Neural progenitor cell (in vitro differentiated cells): ENCODE measurements at regions not wholly inside any gene's neighbourhood (a gene's known extent, or its start where the extent isn't known, plus 50 kb on each side); places are given as distances from the start of the nearest gene placed in this dataset.

ENCODE experiments used
- DNase-seq: peaks from one replicate; pipeline ENCODE4 v3.0.0-alpha.2; 2016; ENCODE audit warnings: low spot score
- H2AFZ ChIP-seq: fragments of 200-600 bp; sonication (generic); replicated peaks from 2 replicates; pipeline ENCODE4 v1.6.1; 2016; ENCODE audit warnings: antibody characterized with exemption
- H3F3A ChIP-seq: fragments of 200-600 bp; sonication (generic); 2 replicates; pipeline ENCODE4 v1.6.1; 2016; ENCODE audit warnings: antibody characterized with exemption, low read depth
- H3K27ac ChIP-seq: fragments of 200-600 bp; sonication (generic); 2 replicates; pipeline ENCODE4 v1.5.1; 2016; ENCODE audit warnings: mild to moderate bottlenecking
- H3K27me3 ChIP-seq: fragments of 200-600 bp; sonication (generic); 2 replicates; pipeline ENCODE4 v1.6.1; 2016; ENCODE audit warnings: mild to moderate bottlenecking, moderate library complexity
- H3K36me3 ChIP-seq: fragments of 200-600 bp; sonication (generic); 2 replicates; pipeline ENCODE4 v1.5.1; 2016
- H3K4me1 ChIP-seq: fragments of 200-600 bp; sonication (generic); 2 replicates; pipeline ENCODE4 v1.6.1; 2016; ENCODE audit warnings: mixed run types
- H3K4me2 ChIP-seq: fragments of 200-600 bp; sonication (generic); 2 replicates; pipeline ENCODE4 v1.6.1; 2016
- H3K4me3 ChIP-seq: fragments of 200-600 bp; sonication (generic); 2 replicates; pipeline ENCODE4 v1.5.1; 2016
- H3K79me2 ChIP-seq: fragments of 200-600 bp; sonication (generic); 2 replicates; pipeline ENCODE4 v1.6.1; 2016; ENCODE audit warnings: low read depth
- H3K9ac ChIP-seq: fragments of 200-600 bp; sonication (generic); 2 replicates; pipeline ENCODE4 v1.6.1; 2016
- H3K9me3 ChIP-seq: fragments of 200-600 bp; sonication (generic); 2 replicates; pipeline ENCODE4 v1.5.1; 2016; ENCODE audit warnings: low read depth
- H4K20me1 ChIP-seq: fragments of 200-600 bp; sonication (generic); 2 replicates; pipeline ENCODE4 v1.6.1; 2016; ENCODE audit warnings: low read depth
- H3K27ac Mint-ChIP-seq: 3 replicates; pipeline ENCODE4 v1.8.0; 2021; ENCODE audit warnings: mixed read lengths
- H3K27me3 Mint-ChIP-seq: 2 replicates; pipeline ENCODE4 v1.8.0; 2022; ENCODE audit warnings: low read depth, mild to moderate bottlenecking, inconsistent platforms, moderate library complexity, mixed read lengths; ENCODE audit not compliant: insufficient read depth
- H3K36me3 Mint-ChIP-seq: 3 replicates; pipeline ENCODE4 v1.8.0; 2021; ENCODE audit warnings: mixed read lengths
- H3K4me1 Mint-ChIP-seq: 3 replicates; pipeline ENCODE4 v1.8.0; 2021; ENCODE audit warnings: mixed read lengths
- H3K4me3 Mint-ChIP-seq: 3 replicates; pipeline ENCODE4 v1.8.0; 2021; ENCODE audit warnings: mild to moderate bottlenecking, moderate library complexity, mixed read lengths
- H3K9me3 Mint-ChIP-seq: 3 replicates; pipeline ENCODE4 v1.8.0; 2020; ENCODE audit warnings: mixed read lengths
- EZH2 ChIP-seq: fragments of 200-600 bp; sonication (generic); IDR thresholded peaks from 2 replicates; pipeline ENCODE4 v1.6.1; 2017; ENCODE audit warnings: antibody characterized with exemption, mild to moderate bottlenecking, moderate library complexity
- EZH2phosphoT487 ChIP-seq: fragments of 200-600 bp; sonication (generic); IDR thresholded peaks from 2 replicates; pipeline ENCODE4 v1.6.1; 2017; ENCODE audit warnings: antibody characterized with exemption
- TF ChIP-seq, protein P1 (sequence below): fragments of 200-600 bp; sonication (generic); IDR thresholded peaks from 2 replicates; pipeline ENCODE4 v1.5.1; 2017; ENCODE audit warnings: antibody characterized with exemption, mild to moderate bottlenecking

DNA sequence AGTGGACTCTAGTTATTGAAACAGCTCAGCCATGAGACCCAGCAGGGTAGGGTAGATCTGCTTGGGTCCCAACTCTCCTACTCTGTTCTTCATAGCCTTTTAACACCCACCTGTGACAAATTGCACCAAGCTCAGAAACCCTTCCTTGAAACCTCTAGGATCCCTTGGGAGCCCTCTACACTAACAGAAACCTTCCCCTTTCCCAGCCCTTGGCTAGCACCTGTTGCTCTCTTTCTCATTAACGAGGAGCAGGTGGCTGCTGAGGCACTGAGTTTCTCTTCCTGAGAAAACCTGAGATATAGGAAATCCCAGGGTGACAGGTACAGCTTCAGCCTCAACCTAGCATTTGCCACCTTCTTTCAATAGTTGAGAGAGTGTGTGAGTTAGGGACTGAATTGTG lies 88.3 kb upstream of the CLSTN2 start:
- no peaks in the 10 kb centered on the region for H3K36me3 ChIP-seq
- no peak overlapping the region for H3K9ac ChIP-seq
- H3K27me3 ChIP-seq, result no peaks in the 10 kb centered on the region
- Mint-ChIP-seq H3K4me1 (peaks cover 12% of the 10 kb centered on the region), H3K27me3 (no peaks in the 10 kb centered on the region), H3K27ac (no peak overlapping the region), H3K4me3 (no peak overlapping the region), H3K9me3 (peaks cover 13% of the 10 kb centered on the region), H3K36me3 (no peaks in the 10 kb centered on the region)
- H3K27ac ChIP-seq, result no peak overlapping the region
- H3K4me2 ChIP-seq, result no peak overlapping the region
- no peak overlapping the region for H2AFZ ChIP-seq
- TF ChIP-seq EZH2 (no peak), EZH2phosphoT487 (no peak)
- TF ChIP-seq, protein P1, sequence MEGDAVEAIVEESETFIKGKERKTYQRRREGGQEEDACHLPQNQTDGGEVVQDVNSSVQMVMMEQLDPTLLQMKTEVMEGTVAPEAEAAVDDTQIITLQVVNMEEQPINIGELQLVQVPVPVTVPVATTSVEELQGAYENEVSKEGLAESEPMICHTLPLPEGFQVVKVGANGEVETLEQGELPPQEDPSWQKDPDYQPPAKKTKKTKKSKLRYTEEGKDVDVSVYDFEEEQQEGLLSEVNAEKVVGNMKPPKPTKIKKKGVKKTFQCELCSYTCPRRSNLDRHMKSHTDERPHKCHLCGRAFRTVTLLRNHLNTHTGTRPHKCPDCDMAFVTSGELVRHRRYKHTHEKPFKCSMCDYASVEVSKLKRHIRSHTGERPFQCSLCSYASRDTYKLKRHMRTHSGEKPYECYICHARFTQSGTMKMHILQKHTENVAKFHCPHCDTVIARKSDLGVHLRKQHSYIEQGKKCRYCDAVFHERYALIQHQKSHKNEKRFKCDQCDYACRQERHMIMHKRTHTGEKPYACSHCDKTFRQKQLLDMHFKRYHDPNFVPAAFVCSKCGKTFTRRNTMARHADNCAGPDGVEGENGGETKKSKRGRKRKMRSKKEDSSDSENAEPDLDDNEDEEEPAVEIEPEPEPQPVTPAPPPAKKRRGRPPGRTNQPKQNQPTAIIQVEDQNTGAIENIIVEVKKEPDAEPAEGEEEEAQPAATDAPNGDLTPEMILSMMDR, result no peak
- H3K9me3 ChIP-seq, result peaks cover 6% of the 10 kb centered on the region
- no peaks in the 10 kb centered on the region for H3K79me2 ChIP-seq
- DNase-seq, result no peak
- no peaks in the 10 kb centered on the region for H4K20me1 ChIP-seq
- no peaks in the 10 kb centered on the region for H3K4me1 ChIP-seq
- no peak overlapping the region for H3K4me3 ChIP-seq
- H3F3A ChIP-seq, result no peaks in the 10 kb centered on the region

DNA sequence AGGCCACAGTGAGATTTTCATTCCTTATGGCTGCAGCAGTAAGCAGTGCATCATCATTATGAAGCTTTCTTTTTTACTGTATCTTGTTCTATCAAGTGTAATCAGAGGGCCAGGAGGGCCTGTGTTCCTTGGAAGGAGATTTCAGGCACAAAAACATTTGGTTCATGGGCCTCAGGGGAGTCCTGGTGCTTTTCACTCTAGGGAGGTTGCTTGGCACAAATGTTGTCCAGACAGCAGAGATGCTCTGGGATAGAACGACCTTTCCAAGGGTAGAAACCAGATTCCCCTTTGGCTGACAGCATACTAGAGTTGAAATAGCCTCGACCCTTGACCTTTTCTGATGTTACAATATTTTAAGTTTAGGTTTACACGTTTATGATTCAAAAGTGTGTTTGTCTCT lies 95.3 kb upstream of the CLSTN2 start:
- Mint-ChIP-seq H3K27ac (no peak overlapping the region), H3K4me3 (no peak overlapping the region), H3K36me3 (no peaks in the 10 kb centered on the region), H3K27me3 (peaks cover 5% of the 10 kb centered on the region), H3K4me1 (no peaks in the 10 kb centered on the region), H3K9me3 (peaks cover 2% of the 10 kb centered on the region)
- H3K4me3 ChIP-seq, result no peak overlapping the region
- H3K36me3 ChIP-seq, result no peaks in the 10 kb centered on the region
- H4K20me1 ChIP-seq, result no peaks in the 10 kb centered on the region
- no peak overlapping the region for H3K4me2 ChIP-seq
- no peaks in the 10 kb centered on the region for H3K9me3 ChIP-seq
- no peaks in the 10 kb centered on the region for H3F3A ChIP-seq
- no peaks in the 10 kb centered on the region for H3K79me2 ChIP-seq
- peaks cover 10% of the 10 kb centered on the region for H3K4me1 ChIP-seq
- H3K27ac ChIP-seq, result no peak overlapping the region
- no peaks in the 10 kb centered on the region for H3K27me3 ChIP-seq
- DNase-seq, result no peak
- no peak for TF ChIP-seq EZH2
- TF ChIP-seq EZH2phosphoT487, result no peak
- TF ChIP-seq, protein P1, result no peak
- H2AFZ ChIP-seq, result no peak overlapping the region
- no peak overlapping the region for H3K9ac ChIP-seq

DNA sequence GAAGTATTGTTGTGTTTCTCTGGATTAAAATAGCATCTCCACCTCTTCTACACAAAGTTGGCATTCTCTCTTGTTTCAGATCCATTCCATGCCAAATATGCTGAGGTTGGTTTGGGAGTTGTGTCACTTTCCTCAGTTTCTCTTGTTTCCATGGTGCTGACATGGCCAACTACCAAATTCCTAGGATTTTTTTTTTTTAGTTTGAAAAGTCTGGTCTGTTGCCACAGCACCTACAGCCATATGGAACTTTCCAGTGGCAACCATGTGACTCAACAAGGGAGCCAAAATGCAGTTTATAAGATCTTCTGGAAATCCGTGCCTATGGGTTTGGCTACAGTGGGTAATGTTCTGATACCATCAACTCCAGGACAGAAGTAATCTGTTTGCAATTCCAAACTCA lies 96.0 kb upstream of the CLSTN2 start:
- H3K36me3 Mint-ChIP-seq, result no peaks in the 10 kb centered on the region
- H3K4me1 Mint-ChIP-seq, result no peaks in the 10 kb centered on the region
- no peak overlapping the region for H3K27ac ChIP-seq
- H3K36me3 ChIP-seq, result no peaks in the 10 kb centered on the region
- H3K4me1 ChIP-seq, result peaks cover 10% of the 10 kb centered on the region
- H3F3A ChIP-seq, result no peaks in the 10 kb centered on the region
- H4K20me1 ChIP-seq, result no peaks in the 10 kb centered on the region
- H3K4me3 ChIP-seq, result no peak overlapping the region
- peaks cover 2% of the 10 kb centered on the region for H3K9me3 Mint-ChIP-seq
- no peak overlapping the region for H3K9ac ChIP-seq
- H3K4me3 Mint-ChIP-seq, result no peak overlapping the region
- DNase-seq, result no peak
- no peaks in the 10 kb centered on the region for H3K79me2 ChIP-seq
- H3K4me2 ChIP-seq, result no peak overlapping the region
- H3K27me3 Mint-ChIP-seq, result peaks cover 5% of the 10 kb centered on the region
- H3K27ac Mint-ChIP-seq, result no peak overlapping the region
- no peaks in the 10 kb centered on the region for H3K27me3 ChIP-seq
- H3K9me3 ChIP-seq, result no peaks in the 10 kb centered on the region
- no peak overlapping the region for H2AFZ ChIP-seq
- no peak for TF ChIP-seq EZH2
- TF ChIP-seq, protein P1, result no peak
- TF ChIP-seq EZH2phosphoT487, result no peak
